H1 (cell line): ENCODE measurements at regions not wholly inside any gene's neighbourhood (a gene's known extent, or its start where the extent isn't known, plus 50 kb on each side); places are given as distances from the start of the nearest gene placed in this dataset.
A peak's percentile ranks its signal among the peaks of the same experiment; 100 is the strongest.

Experiments used
- CTCF ChIA-PET: fragments of 300-600 bp; sonication (Branson Sonifier 250); formaldehyde crosslinking; loops from one replicate; lab custom pipeline; 2021; ENCODE audit not compliant: partially characterized antibody; lab: Charles Lee
- POLR2A ChIA-PET: fragments of 300-600 bp; sonication (Branson Sonifier 250); formaldehyde crosslinking; loops from one replicate; lab custom pipeline; 2021; ENCODE audit warnings: inconsistent platforms; ENCODE audit not compliant: partially characterized antibody; lab: Charles Lee
- DNase-seq, 2 experiments: peaks; one replicate each; pipeline versions ENCODE4 v3.0.0 to v3.0.0-alpha.2; 2010 to 2022; ENCODE audit warnings: low spot score in 2 of 2, low read depth in 1 of 2, mixed read lengths in 1 of 2
- FAIRE-seq: peaks from 2 replicates; lab custom pipeline; 2011; peaks lifted over from hg19 to GRCh38; lab: Jason Lieb, UNC
- H2AFZ ChIP-seq: 2 replicates; pipeline ENCODE4 v1.8.1; 2012; ENCODE audit warnings: low read length, inconsistent platforms
- H2AK5ac ChIP-seq: 2 replicates; pipeline ENCODE4 v1.6.1; 2013; ENCODE audit warnings: low read depth, low read length
- H2BK120ac ChIP-seq: replicated peaks from 2 replicates; pipeline ENCODE3; 2013; ENCODE audit warnings: low read depth, low read length, inconsistent platforms
- H2BK12ac ChIP-seq: 2 replicates; pipeline ENCODE4 v1.6.1; 2013; ENCODE audit warnings: low read depth, low read length
- H2BK15ac ChIP-seq: 2 replicates; pipeline ENCODE4 v1.6.1; 2013; ENCODE audit warnings: low read length
- H2BK20ac ChIP-seq: 2 replicates; pipeline ENCODE4 v1.6.1; 2013; ENCODE audit warnings: low read length
- H2BK5ac ChIP-seq: 2 replicates; pipeline ENCODE4 v1.6.1; 2013; ENCODE audit warnings: low read depth, low read length
- H3K14ac ChIP-seq: 2 replicates; pipeline ENCODE4 v1.6.1; 2013; ENCODE audit warnings: inconsistent platforms; ENCODE audit not compliant: insufficient read length
- H3K18ac ChIP-seq: 2 replicates; pipeline ENCODE4 v1.6.1; 2013; ENCODE audit warnings: low read length; ENCODE audit errors: extremely low read depth
- H3K23ac ChIP-seq: 2 replicates; pipeline ENCODE4 v1.6.1; 2013; ENCODE audit warnings: inconsistent platforms; ENCODE audit not compliant: insufficient read length
- H3K23me2 ChIP-seq: 2 replicates; pipeline ENCODE4 v1.6.1; 2013; ENCODE audit warnings: low read depth, low read length
- H3K27ac ChIP-seq: 2 replicates; pipeline ENCODE4 v1.6.1; 2011; ENCODE audit warnings: low read depth, low read length, inconsistent platforms
- H3K27me3 ChIP-seq, 4 experiments: replicated peaks in 1 of 4; 1 replicate in 1 of 4; 2 replicates in 3 of 4; pipeline versions ENCODE4 v1.6.1 to v1.8.1; 2011 to 2013; ENCODE audit warnings: low read length in 3 of 4, mild to moderate bottlenecking in 3 of 4, inconsistent platforms in 2 of 4, mixed read lengths in 2 of 4, moderate library complexity in 1 of 4; ENCODE audit not compliant: control insufficient read depth in 3 of 4, insufficient read depth in 3 of 4; ENCODE audit errors: extremely low read depth in 1 of 4
- H3K36me3 ChIP-seq, 4 experiments: 2 replicates each; pipeline versions ENCODE4 v1.6.1 to v1.8.1; 2011 to 2013; ENCODE audit warnings: mild to moderate bottlenecking in 4 of 4, low read length in 3 of 4, moderate library complexity in 2 of 4, control low read depth in 1 of 4, inconsistent platforms in 1 of 4; ENCODE audit not compliant: insufficient read depth in 4 of 4, control insufficient read depth in 2 of 4
- H3K4ac ChIP-seq: replicated peaks from 2 replicates; pipeline ENCODE3; 2013; ENCODE audit warnings: low read length, low read depth, mixed read lengths, inconsistent platforms; ENCODE audit not compliant: insufficient read length
- H3K4me1 ChIP-seq, 4 experiments: replicated peaks in 1 of 4; 1 replicate in 1 of 4; 2 replicates in 3 of 4; pipeline versions ENCODE4 v1.6.1 to v1.8.1; 2011 to 2013; ENCODE audit warnings: low read length in 3 of 4, inconsistent platforms in 2 of 4, mixed read lengths in 1 of 4; ENCODE audit not compliant: insufficient read depth in 4 of 4, control insufficient read depth in 3 of 4
- H3K4me2 ChIP-seq, 2 experiments: 2 replicates each; pipeline versions ENCODE4 v1.6.1 to v1.8.1; 2011 to 2013; ENCODE audit warnings: low read depth in 2 of 2, low read length in 2 of 2, control low read depth in 1 of 2, inconsistent platforms in 1 of 2, mild to moderate bottlenecking in 1 of 2; ENCODE audit not compliant: insufficient read depth in 1 of 2
- H3K4me3 ChIP-seq, 4 experiments: fragments of 200-600, 300-600 bp in 1 of 4; sonication (generic), shearing (Covaris generic), sonication (Bioruptor Twin) in 1 of 4; 2 replicates each; pipeline versions ENCODE4 v1.5.1 to v1.8.1; 2011 to 2016; ENCODE audit warnings: low read length in 4 of 4, low read depth in 3 of 4, control low read depth in 2 of 4, inconsistent platforms in 2 of 4, mild to moderate bottlenecking in 2 of 4, mixed read lengths in 1 of 4, moderate library complexity in 1 of 4; ENCODE audit not compliant: insufficient read depth in 2 of 4; ENCODE audit errors: extremely low read depth in 1 of 4
- H3K56ac ChIP-seq: replicated peaks from 2 replicates; pipeline ENCODE3; 2013; ENCODE audit warnings: low read depth, mild to moderate bottlenecking, mixed read lengths, low read length, inconsistent platforms; ENCODE audit not compliant: insufficient read length
- H3K79me1 ChIP-seq: 2 replicates; pipeline ENCODE4 v1.6.1; 2013; ENCODE audit warnings: low read depth, low read length, control low read depth
- H3K79me2 ChIP-seq, 2 experiments: 2 replicates each; pipeline versions ENCODE4 v1.6.1 to v1.8.1; 2012 to 2013; ENCODE audit warnings: low read length in 2 of 2, mild to moderate bottlenecking in 2 of 2, inconsistent platforms in 1 of 2; ENCODE audit not compliant: insufficient read depth in 2 of 2, control insufficient read depth in 1 of 2
- H3K9ac ChIP-seq, 4 experiments: replicated peaks in 1 of 4; 1 replicate in 1 of 4; 2 replicates in 3 of 4; pipeline versions ENCODE4 v1.6.1 to v1.8.1; 2011 to 2013; ENCODE audit warnings: low read depth in 3 of 4, low read length in 3 of 4, control low read depth in 2 of 4, mild to moderate bottlenecking in 2 of 4, moderate library complexity in 2 of 4, inconsistent platforms in 1 of 4; ENCODE audit errors: extremely low read depth in 1 of 4
- H3K9me3 ChIP-seq, 2 experiments: 2 replicates each; pipeline versions ENCODE4 v1.6.1 to v1.8.1; 2012 to 2013; ENCODE audit warnings: mild to moderate bottlenecking in 2 of 2, moderate library complexity in 2 of 2, control low read depth in 1 of 2, inconsistent platforms in 1 of 2, low read depth in 1 of 2, low read length in 1 of 2, mixed read lengths in 1 of 2; ENCODE audit not compliant: insufficient read depth in 2 of 2
- H4K20me1 ChIP-seq, 2 experiments: replicated peaks in 1 of 2; 2 replicates each; pipeline versions ENCODE3 to v1.8.1; 2011 to 2013; ENCODE audit warnings: inconsistent platforms in 2 of 2, low read length in 2 of 2, mild to moderate bottlenecking in 1 of 2; ENCODE audit not compliant: insufficient read depth in 2 of 2, control insufficient read depth in 1 of 2
- H4K5ac ChIP-seq: 2 replicates; pipeline ENCODE4 v1.6.1; 2013; ENCODE audit warnings: low read length, low read depth, mixed read lengths, inconsistent platforms; ENCODE audit not compliant: insufficient read length
- H4K8ac ChIP-seq: 2 replicates; pipeline ENCODE4 v1.8.0; 2013; ENCODE audit warnings: mild to moderate bottlenecking, moderate library complexity, low read length, inconsistent platforms; ENCODE audit not compliant: insufficient read depth; ENCODE audit errors: extremely low read depth
- H4K91ac ChIP-seq: replicated peaks from 2 replicates; pipeline ENCODE3; 2013; ENCODE audit warnings: low read length, mixed read lengths, inconsistent platforms; ENCODE audit not compliant: insufficient read length
- ASH2L ChIP-seq: fragments of 200-600, 300-600 bp; sonication (generic); IDR thresholded peaks from one replicate; pipeline ENCODE4 v1.7.1; 2017; ENCODE audit warnings: low read length
- CREB1 ChIP-seq: IDR thresholded peaks from 2 replicates; pipeline ENCODE4 v1.6.1; 2012; ENCODE audit warnings: inconsistent platforms
- EP300 ChIP-seq, 2 experiments: IDR thresholded peaks; 1 replicate in 1 of 2; 2 replicates in 1 of 2; pipeline ENCODE4 v1.6.1; 2011 to 2012; ENCODE audit warnings: low read depth in 2 of 2, low read length in 2 of 2, mild to moderate bottlenecking in 2 of 2, borderline replicate concordance in 1 of 2, inconsistent platforms in 1 of 2, moderate library complexity in 1 of 2
- FOSL1 ChIP-seq: IDR thresholded peaks from 2 replicates; pipeline ENCODE4 v1.6.1; 2011; ENCODE audit warnings: mild to moderate bottlenecking, low read depth, low read length, moderate library complexity; ENCODE audit not compliant: insufficient read depth
- GABPA ChIP-seq: IDR thresholded peaks from 2 replicates; pipeline ENCODE4 v1.6.1; 2011; ENCODE audit warnings: mild to moderate bottlenecking, low read length, moderate library complexity, borderline replicate concordance; ENCODE audit not compliant: insufficient read depth
- JUN ChIP-seq: IDR thresholded peaks from 2 replicates; pipeline ENCODE4 v1.6.1; 2011; ENCODE audit warnings: low read depth, mild to moderate bottlenecking, improper control_type of control experiment, low read length
- POU5F1 ChIP-seq: IDR thresholded peaks from 2 replicates; pipeline ENCODE4 v1.6.1; 2011; ENCODE audit warnings: low read depth, mild to moderate bottlenecking, low read length, moderate library complexity
- RAD21 ChIP-seq, 2 experiments: IDR thresholded peaks in 1 of 2; conservative IDR thresholded peaks in 1 of 2; 2 replicates each; pipeline ENCODE4 v1.6.1; 2011; ENCODE audit warnings: low read depth in 2 of 2, low read length in 2 of 2, improper control_type of control experiment in 1 of 2, inconsistent platforms in 1 of 2, mild to moderate bottlenecking in 1 of 2, moderate library complexity in 1 of 2
- RFX5 ChIP-seq: IDR thresholded peaks from 2 replicates; pipeline ENCODE4 v1.6.1; 2011; ENCODE audit warnings: low read depth, low read length, improper control_type of control experiment, borderline replicate concordance
- RXRA ChIP-seq: IDR thresholded peaks from 2 replicates; pipeline ENCODE4 v1.6.1; 2011; ENCODE audit warnings: low read depth, mild to moderate bottlenecking, low read length, moderate library complexity; ENCODE audit not compliant: insufficient read depth
- SIX5 ChIP-seq: IDR thresholded peaks from 2 replicates; pipeline ENCODE4 v1.6.1; 2011; ENCODE audit warnings: mild to moderate bottlenecking, low read depth, low read length
- TAF1 ChIP-seq: IDR thresholded peaks from 2 replicates; pipeline ENCODE4 v1.6.1; 2011; ENCODE audit warnings: mild to moderate bottlenecking, low read depth, low read length
- TAF7 ChIP-seq: optimal IDR thresholded peaks from 2 replicates; pipeline ENCODE3; 2011; ENCODE audit warnings: low read depth, mild to moderate bottlenecking, inconsistent platforms, low read length, moderate library complexity, borderline replicate concordance
- TCF12 ChIP-seq: IDR thresholded peaks from 2 replicates; pipeline ENCODE4 v1.6.1; 2011; ENCODE audit warnings: low read depth, mild to moderate bottlenecking, low read length
- TEAD4 ChIP-seq: IDR thresholded peaks from 2 replicates; pipeline ENCODE4 v1.6.1; 2012; ENCODE audit warnings: low read depth, low read length, inconsistent platforms, mixed read lengths
- WGBS, 2 experiments: shearing (Covaris generic) in 1 of 2; methylation state at CpG; one replicate each; pipeline versions ENCODE4 v1.1.6 to v1.1.7; 2013 to 2015; ENCODE audit warnings: low lambda C conversion rate in 2 of 2, mixed read lengths in 2 of 2, inconsistent platforms in 1 of 2, low coverage in 1 of 2, missing lambda C conversion rate in 1 of 2; ENCODE audit not compliant: insufficient replicate concordance in 2 of 2, insufficient coverage in 1 of 2, insufficient read length in 1 of 2; ENCODE audit errors: extremely low coverage in 1 of 2, missing lambda C conversion rate in 1 of 2; 5-methylcytosine and 5-hydroxymethylcytosine counted together

- Histone ChIP-seq H2AK5ac (no peak overlapping the region), H2BK15ac (0 out of 2 replicates have a peak overlapping the region, but pooled peaks have one; percentile 46), H4K20me1 (no peaks in the 10 kb centered on the region), H3K14ac (no peak overlapping the region), H3K9ac (no peak overlapping the region), H3K23ac (no peak overlapping the region), H2BK120ac (no peak overlapping the region), H4K5ac (no peak overlapping the region), H3K4ac (no peak overlapping the region), H4K91ac (no peak overlapping the region), H2BK5ac (no peak overlapping the region), H3K4me1 (no peaks in the 10 kb centered on the region), H3K79me2 (no peaks in the 10 kb centered on the region), H3K18ac (no peak overlapping the region), H3K4me2 (no peak overlapping the region), H3K9me3 (no peaks in the 10 kb centered on the region), H2BK12ac (0 out of 2 replicates have a peak overlapping the region, but pooled peaks have one; percentile 7), H3K27ac (no peak overlapping the region), H3K56ac (no peak overlapping the region), H3K27me3 (no peaks in the 10 kb centered on the region; a peak in 1 of 7 replicates), H2BK20ac (no peak overlapping the region), H3K79me1 (no peaks in the 10 kb centered on the region), H4K8ac (no peak overlapping the region), H2AFZ (no peak overlapping the region), H3K36me3 (no peaks in the 10 kb centered on the region), H3K4me3 (no peak overlapping the region), H3K23me2 (no peaks in the 10 kb centered on the region)
- FAIRE-seq, result no peak
- ChIA-PET POLR2A (no interaction called here), CTCF (interaction anchor here (1.0 to 59.4 kb wide), 11 partner anchors 11 to 261 kb away, joined by 3 to 1374 read pairs (median 6); no protein-coding TSS in a partner anchor)
- WGBS, 2 experiments, result 51% methylated on average over 3 of the region's 4 CpGs; no CpG with 5 or more reads in 1 of the 2 experiments
- no peak for DNase-seq
- TF ChIP-seq JUN (no peak), RAD21 (IDR thresholded peaks at IDR 0.05 in 1 of 2, conservative IDR thresholded peaks at IDR 0.05 in 1 of 2; ENCODE audit: low read depth in 2 of 2, low read length in 2 of 2) (no peak), FOSL1 (no peak), TEAD4 (no peak), ASH2L (no peak), SIX5 (no peak), GABPA (no peak), TAF1 (no peak), EP300 (IDR thresholded peaks at IDR 0.05; ENCODE audit: borderline replicate concordance in 1 of 2, low read depth in 2 of 2, low read length in 2 of 2) (no peak), TAF7 (no peak), CREB1 (no peak), RFX5 (no peak), RXRA (no peak), TCF12 (no peak), POU5F1 (no peak)
Observed at GRCh38 chr10:69697006-69697405, 67.0 kb downstream of the FAM241B start.
